Activated naive CD4-positive, alpha-beta T cell treated with anti-CD3 and anti-CD28 coated beads, Interleukin-2, amount 50 U/mL, for 16 hours (primary cell): ENCODE measurements at regions not wholly inside any gene's neighbourhood (a gene's known extent, or its start where the extent isn't known, plus 50 kb on each side); places are given as distances from the start of the nearest gene placed in this dataset.

Experiments
- DNase-seq: peaks from one replicate; pipeline ENCODE4 v3.0.0-alpha.2; 2020

DNA sequence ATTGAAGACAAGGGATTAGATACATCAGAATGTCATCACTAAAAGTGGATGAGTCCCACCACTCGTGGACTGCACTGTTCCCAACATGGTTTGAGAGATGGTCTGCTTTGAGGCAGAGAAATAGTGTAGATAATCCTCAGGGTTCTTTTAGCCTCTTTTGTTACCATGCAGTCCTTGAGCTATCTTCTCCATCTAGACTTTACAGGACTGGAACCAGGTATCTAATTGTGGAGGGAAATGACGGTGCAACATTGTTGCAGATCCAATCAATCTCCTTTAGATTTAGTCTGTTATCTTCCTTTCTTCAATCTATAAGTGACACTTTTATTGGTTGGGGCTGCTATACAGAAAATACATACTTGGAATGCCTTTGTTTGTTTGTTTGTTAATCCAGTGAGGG is 183.8 kb upstream of the CWC22 start:
- DNase-seq, result no peak

DNA sequence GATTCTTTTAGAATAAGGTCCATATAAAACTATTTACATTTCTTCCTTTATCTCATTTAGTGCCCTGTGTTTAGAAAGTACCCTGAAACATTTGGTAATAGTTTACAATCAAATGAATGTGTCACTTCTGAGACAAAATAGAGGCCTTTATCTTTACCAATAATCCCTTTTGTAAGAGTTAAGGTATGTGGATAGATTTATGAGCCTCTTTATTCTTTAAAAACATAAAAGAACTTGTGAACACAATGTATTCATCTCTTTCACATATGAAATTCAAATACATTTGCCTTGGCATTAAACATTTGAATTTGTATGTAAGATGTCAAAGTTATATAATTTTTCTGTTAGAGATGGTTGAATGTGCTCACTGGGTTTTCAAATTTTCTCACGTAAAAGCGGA is 180.5 kb upstream of the CWC22 start:
- DNase-seq, result no peak

DNA sequence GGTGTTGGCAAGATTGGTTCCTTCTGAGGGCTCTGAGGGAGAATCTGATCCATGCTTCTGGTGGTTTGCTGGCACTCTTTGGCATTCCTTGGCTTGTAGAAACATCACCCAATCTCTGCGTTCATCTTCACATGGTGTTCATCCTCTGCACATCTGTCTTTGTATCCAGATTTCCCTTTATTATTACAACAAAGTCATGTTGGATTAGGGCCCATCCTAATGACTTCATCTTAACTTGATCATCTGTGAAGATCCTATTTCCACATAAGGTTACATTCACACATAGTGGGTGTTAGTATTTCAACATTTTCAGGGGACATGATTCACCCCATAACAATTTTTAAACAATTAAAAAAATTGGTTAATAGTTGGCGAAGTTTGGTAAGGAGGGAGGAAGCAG is 177.4 kb upstream of the CWC22 start:
- DNase-seq, result no peak

DNA sequence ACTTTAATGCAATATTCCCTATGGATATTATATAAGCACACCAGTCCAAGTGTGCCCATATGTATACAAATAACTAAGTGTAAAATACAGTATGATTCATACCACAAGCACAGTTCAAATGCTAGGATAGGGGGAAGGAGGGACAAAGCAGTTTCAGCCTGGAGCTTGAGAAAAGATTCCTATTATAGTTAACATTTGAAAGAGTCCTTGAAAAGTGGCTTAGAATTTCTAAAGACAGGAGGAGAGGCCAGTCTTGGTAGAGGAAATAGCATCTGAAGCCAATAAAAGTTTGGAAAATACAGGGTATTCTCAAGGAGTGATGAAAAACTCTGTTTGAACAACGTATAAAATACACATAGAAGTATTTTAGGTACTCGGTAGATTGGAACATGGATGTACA is 173.4 kb upstream of the CWC22 start:
- DNase-seq, result no peak

DNA sequence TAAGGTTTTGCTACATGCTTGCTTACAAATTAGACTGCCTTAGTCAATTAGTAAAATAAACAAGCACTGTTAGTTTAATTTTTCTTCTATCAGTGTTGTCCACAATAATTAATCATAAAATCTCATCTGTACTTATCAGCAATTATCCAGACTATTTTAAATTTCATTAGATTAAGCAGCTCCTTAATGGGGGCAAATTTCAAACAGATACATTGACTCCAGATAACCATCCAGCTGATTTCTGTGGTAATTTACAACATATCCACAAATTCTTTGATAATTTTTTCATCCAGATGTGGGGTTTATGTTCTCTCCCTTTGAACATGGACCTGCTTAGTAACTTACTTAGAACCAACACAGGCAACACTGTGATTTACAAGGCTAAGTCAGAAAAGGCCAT is 170.4 kb upstream of the CWC22 start:
- DNase-seq, result no peak

DNA sequence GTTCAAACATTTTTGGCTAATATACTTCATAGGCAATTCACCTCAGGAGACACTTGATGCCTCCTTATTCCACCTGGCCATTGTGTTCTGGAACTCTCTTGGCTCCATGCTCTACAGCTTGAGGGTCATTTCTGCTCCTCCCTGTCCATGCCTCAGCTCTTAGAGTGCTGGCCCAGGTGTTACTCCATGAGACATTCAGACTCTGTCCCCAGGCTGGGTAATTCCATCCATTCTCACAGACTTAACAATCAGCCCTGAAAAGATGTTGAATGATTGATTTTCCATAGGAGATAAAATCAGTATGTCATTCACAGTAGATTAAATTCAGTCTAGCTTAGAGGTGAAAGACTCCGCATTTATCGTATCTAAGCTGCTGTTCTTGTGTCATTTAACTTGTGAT is 168.6 kb upstream of the CWC22 start:
- DNase-seq, result no peak

DNA sequence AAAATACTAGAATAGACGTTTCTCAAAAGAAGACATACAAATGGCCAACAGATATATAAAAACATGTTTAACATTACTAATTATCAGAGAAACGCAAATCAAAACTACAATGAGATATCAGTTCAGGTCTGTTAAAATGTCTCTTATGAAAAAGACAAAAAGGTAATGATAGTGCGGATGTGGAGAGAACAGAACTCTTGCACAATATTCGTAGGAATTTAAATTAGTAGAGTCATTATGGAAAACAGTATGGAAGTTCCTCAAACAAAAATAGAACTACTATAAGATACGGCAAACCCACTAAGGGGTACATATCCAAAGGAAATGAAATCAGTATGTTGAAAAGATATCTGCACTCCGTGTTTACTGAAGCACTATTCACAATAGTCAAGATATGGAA is 167.5 kb upstream of the CWC22 start:
- no peak for DNase-seq

DNA sequence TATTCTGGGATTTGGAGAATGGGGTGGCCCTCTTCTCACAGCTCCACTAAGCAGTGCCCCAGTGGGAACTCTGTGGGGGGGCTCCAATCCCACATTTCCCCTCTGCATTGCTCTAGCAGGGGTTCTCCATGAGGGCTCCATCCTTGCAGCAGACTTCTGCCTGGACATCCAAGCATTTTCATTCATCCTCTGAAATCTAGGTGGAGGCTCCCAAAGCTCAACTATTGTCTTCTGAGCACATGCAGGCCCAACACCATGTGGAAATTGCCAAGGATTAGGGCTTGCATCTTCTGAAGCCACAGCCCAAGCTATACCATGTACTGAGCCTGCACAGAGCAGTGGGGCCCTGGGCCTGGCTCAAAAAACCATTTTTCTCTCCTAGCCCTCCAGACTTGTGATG is 162.4 kb upstream of the CWC22 start:
- DNase-seq, result no peak

DNA sequence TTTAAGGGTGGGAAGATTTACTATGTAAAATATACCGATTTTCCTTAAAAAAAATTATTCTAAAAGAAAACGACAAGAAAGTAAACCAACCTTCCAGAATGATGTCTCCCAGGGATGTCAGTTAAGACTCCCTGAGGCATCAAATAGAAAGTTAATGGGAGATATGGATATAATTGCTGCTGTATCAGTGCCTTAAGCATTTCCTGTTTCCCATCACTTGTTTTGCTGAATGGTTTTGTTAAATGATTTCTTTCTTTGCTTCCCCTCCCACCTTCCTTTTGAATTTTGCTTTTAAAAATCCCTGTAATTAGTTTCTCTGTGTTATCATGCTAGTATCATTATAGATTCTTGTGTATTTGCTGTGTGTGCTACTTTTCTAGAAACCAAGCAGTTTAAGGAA is 154.3 kb upstream of the CWC22 start:
- DNase-seq, result no peak

DNA sequence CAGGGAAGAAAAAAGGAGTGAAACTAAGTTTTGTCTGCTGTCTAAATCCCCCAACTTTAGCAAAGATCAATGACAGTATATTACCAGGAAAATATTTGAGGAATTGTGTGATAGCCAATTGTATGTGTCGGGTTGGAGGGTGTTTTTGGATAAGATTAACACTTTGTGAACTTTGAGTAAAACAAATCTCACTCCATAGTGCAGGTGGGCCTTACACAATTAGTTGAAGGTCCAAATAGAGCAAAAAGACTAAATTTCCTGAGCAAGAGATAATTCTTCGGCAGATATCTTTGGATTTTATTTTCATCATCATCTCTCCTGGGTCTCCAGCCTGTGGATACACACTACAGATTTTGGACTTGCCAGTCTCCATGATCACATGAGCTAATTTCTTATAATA is 152.8 kb upstream of the CWC22 start:
- DNase-seq, result no peak

DNA sequence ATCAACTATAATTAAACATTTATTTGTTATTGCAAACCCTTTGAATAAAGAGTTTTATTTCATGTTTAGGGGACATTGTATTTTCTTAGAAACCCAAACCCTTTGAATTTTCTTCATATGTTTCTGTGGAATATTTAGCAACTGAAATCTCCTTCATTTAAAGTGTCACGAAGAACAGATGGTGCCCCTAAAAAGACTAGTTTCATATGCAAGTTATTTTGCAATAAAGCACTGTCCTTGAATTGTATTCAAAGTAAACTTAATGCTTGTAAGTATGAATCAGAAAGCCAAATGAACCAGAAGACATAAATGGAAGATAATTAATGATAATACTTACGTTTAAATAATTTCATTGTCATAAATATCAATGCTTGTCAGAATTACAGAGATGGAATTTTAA is 151.9 kb upstream of the CWC22 start:
- no peak for DNase-seq

DNA sequence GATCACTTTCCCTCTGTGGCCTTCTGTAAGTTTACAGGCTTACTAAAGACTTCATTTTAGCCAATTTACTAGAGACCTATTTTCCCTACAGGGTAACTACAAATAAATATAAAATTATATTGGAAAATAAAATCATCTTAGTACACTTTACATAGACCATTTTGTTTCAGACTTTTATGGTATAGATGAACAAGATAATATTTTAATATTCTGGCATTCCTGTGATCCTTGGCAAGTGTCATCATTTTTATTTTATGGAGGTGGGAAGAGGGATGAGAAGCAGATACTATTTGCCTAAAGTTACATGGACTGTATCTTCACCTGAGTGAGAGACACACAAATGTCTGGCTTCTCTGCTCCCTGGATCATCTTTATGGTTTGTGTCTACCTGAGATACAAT is 149.6 kb upstream of the CWC22 start:
- DNase-seq, result no peak

DNA sequence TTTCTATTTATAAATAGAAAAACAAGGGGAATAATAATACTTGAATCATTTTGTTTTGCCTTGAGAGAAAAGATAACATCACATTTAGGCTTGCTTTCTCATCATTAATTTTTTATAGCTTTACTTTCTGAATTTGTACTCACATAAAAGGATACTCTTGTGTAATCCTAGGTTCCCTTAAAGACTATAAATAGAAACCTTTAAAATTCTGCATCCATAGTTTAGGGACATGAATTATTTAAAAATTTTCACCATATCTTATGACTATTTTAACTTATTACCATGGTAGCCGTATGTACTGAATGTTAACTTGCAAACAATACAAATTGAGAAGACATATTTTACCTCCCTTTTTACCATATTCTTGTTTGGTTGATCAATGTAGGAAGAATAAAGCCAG is 143.5 kb upstream of the CWC22 start:
- DNase-seq, result no peak

DNA sequence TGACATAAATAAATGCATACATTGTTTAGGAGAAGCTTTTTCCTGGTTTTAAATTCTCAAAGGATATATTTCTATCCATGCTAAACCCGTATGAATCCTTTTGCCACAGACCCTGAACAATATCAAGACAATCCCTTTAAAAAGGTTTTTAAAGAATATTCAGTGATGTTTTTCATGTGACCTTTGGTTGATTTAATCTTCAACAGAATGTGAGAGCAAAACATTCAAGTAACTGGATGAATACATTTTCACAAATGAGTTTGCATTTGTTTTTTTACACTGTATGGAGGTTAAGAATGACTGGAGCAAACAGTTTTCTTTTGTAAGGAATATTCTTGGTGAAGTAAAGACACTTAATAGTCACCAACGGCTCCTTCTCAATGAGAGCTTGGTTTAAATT is 139.4 kb upstream of the CWC22 start:
- DNase-seq, result no peak

DNA sequence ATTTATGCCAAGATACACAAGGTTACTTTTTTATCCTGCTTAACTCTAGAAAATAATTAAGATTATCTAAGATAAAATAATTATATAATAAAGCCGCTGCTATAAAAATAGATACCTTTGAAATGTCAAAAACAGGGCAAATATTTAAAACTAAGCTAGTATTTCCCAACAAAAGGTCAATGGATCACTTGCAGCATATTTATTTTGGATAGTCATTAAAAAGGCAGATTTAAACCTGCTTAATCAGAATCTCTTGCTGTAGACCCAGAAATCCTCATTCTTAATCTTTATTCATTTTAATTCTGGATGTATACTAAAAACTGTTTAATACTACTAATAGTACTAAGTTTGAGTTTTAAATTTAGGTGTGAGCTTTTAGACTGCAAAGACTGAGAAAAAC is 139.0 kb upstream of the CWC22 start:
- no peak for DNase-seq

DNA sequence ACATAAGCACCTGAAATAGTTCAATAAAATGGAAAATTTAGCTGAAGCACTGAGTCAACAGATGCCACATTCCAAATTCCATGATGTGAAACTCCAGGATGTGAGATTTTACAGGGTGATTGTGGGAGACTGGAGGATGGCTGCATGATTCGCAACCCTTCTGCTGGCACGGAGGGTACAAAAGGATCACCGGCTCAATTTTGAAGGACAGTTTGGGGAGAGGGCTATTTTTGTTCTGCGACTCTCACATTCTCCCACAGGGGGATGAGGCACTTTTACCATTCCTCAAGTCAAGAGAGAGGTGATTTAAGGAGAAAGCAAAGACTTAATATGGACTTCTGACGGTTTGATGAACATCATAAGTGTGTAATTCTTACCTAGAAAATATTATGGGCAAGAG is 138.1 kb upstream of the CWC22 start:
- no peak for DNase-seq

DNA sequence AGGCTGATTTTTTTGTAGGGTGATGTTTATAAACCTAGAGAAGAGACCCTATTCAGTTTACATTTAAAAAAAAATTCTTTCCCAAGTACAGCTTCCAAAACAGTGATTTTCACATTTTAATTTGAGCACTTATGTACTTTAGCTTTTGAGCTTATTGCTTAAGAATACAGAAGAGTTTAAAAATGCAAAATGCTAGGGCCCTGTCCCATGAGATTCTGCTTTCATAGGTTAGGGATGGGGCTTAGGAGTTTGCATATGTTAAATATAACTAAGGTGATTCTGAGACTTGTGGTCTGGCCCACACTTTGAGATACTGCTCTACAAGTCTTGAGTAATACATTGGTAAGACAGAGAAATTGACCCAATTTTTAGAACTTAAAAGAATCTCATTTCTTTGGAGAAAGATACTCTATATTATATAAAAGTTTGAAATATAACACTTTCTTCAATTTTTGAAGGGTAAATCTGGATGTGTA is 137.3 kb upstream of the CWC22 start:
- DNase-seq, result no peak

DNA sequence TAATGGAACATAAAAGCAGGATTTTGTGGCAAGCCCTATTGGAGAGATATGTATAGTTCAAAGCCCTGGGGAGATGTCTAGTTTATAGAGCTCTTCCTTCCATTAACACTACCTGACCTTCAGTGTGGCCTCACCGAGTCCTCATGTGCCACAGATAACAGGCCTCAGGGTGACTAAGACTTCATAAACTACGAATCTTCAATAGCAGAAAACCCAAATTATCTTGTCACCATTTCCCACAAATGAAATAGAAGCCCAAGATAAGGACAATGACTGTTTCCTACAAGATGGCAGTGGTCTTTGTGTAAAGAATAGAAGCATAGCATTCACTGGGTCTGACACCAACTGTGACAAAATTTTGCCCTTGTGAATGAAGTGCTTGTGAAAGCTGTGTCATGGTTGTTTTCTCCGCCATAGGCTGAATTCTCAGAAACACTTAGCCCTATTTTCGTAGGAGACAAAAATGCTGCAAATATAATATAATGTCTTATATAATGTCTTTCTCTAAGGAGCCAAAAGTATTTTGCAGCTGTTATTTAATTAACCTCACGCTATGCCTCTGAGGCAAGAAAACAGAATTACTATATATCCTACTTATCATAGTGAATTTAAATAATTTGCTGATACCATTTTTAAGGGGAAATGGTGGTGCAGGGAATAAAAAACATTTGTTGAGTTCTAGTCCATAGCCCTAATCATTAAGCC is 136.7 kb upstream of the CWC22 start:
- no peak for DNase-seq

DNA sequence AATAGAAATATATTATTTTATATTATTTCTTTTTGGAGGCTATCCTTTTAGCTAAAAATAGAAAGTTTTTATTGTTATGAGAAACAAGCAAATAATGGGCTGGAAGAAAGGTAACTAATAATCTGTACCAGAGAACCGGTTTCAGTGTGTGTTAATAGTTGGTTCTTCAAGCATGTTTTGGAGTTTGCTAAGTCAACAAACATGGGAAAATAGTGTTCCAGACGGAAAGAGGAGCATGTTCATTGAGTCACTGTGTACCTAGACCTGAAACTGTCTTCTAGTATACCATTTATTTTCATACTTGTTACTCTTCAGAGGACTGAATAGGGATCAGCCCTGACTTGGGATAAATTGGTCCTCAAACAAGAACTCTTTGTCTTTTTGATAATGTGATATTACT is 134.5 kb upstream of the CWC22 start:
- DNase-seq, result no peak

DNA sequence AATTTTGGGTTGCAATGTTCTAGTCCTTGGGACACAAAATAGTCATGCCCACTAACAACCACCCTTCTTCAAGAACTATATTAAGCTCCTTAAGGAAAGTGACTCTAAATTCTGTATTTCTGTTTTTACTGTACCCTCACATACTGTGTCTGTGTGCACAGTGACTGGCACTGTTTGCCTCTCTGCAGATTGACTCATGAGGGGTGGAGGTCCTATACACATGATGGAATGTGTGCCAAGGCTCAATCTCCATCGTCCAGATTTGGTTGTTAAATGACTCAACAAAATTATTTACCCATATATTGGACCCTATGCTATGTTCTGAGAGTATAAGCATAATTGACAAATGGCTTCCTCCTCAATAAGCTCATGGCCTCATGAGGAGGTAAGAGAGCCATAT is 126.6 kb upstream of the CWC22 start:
- DNase-seq, result no peak

DNA sequence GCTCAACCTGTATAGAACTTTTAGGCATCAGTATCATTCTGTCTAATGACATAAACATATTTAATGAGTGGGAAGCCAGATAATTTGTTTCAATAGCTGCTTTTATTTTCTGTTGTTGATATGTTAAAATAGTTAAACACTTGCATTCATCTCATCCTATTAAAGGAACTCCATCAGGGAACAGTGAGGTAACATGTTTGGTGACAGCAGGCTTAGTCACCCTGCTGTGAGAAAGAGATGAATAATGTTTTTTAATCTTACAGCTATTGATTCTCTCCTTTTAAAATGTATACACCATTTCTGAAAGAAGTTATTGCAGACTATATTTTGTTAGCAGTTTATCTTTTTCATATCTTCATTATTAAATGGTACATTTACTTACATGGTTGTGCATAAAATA is 123.3 kb upstream of the CWC22 start:
- no peak for DNase-seq

DNA sequence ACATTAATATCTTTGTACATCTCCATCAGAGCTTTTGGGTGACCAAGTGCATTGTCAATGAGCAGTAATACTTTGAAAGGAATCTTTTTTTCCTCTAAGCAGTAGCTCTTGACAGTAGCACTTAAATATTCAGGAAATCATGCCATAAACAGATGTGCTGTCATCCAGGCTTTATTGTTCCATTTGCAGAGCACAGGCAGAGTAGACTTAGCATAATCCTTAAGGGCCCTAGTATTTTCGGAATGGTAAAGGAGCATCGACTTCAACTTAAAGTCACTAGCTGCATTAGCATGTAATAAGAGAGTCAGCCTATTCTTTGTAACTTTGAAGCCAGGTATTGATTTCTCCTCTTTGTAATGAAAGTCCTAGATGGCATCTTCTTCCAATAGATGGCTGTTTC is 121.8 kb upstream of the CWC22 start:
- DNase-seq, result no peak

DNA sequence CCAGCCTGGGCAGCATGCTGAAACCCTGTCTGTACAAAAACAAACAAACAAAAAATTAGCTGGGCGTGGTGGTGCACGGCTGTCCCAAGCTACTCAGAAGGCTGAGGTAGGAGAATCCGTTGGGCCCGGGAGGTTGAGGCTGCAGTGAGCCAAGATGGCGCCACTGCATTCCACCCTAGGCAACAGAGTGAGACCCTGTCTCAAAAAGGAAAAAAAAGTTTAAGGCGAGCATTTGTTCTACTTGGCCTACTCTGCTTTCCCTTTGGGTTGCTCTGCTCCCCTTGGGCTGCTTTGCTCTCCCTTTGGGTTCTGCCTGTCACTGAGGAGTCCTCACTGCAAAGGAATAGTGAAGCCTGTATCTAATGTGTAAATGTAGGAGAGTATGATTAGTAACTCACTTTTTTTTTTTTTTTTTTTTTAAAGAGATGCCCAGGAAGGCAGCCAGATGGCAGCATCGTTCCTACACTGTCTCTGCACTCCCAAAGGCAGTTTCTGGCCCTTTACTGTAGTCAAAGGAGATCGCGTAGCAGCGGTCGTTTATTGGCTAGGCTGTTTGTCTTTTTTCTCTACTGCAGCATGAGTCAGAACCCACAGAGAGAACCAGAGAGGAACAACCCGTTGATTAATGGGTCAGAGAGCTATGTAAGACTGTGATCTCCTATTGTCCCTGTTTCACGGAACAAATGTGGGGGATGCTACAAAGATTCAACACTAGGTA is 118.3 kb upstream of the CWC22 start:
- peak; percentile 39 for DNase-seq

DNA sequence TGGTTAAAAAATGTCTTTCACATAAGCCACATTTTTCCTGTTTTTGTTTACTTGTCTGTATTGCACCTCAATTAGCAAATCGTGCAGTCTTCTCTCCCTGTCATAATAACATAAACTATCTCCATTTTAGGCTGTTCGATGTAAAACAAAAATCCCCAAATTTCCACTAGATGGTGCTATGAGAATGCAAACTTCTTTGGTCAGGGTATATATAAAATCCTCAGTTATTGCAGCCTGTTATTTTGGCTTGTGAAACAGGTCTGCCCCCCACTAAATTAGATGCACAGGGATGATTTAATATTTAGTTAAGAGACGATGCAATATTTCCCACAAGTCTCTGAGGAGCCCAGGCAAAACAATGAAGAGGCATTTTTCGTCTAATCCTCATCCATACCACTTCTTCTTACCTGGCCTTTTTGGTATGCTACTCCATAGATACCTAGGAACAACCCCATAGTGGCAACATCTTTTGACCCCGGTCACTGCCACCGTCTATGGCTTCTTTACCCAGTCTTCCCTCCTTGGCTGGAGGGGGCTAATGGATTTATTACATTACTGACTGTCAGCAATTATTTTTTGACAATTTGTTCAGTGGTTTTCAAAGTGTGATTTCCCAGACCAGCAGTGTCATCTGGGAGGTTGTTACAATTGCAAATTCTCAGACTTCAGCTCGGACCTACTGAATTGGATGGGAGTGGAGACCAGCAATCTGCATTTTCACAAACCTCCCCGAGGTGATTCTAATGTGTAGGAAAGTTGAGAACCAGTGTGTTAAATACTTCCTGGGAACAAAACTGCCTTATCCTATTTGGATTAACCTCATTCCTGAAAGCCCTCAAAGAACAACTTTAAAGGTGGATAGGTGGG is 117.4 kb upstream of the CWC22 start:
- DNase-seq, result no peak
